Activated CD4-positive, alpha-beta memory T cell treated with anti-CD3 and anti-CD28 coated beads for 36 hours (primary cell): ENCODE measurements at regions not wholly inside any gene's neighbourhood (a gene's known extent, or its start where the extent isn't known, plus 50 kb on each side); places are given as distances from the start of the nearest gene placed in this dataset.

ENCODE experiments used
- CTCF ChIA-PET: fragments of 350-600 bp; sonication (Branson Sonifier 250); formaldehyde crosslinking; loops from one replicate; lab custom pipeline; 2021; ENCODE audit warnings: antibody characterized with exemption, inconsistent platforms; lab: Charles Lee
- POLR2A ChIA-PET: fragments of 350-600 bp; sonication (Branson Sonifier 250); formaldehyde crosslinking; loops from one replicate; lab custom pipeline; 2021; ENCODE audit warnings: antibody characterized with exemption; lab: Charles Lee
- DNase-seq: peaks from one replicate; pipeline ENCODE4 v3.0.0-alpha.2; 2020
- H3K27ac Mint-ChIP-seq: one replicate; pipeline ENCODE4 v1.8.0; 2021; ENCODE audit warnings: mixed read lengths
- H3K27me3 Mint-ChIP-seq: one replicate; pipeline ENCODE4 v1.8.0; 2021; ENCODE audit warnings: mixed read lengths
- H3K36me3 Mint-ChIP-seq: one replicate; pipeline ENCODE4 v1.8.0; 2021; ENCODE audit warnings: mixed read lengths
- H3K4me1 Mint-ChIP-seq: one replicate; pipeline ENCODE4 v1.8.0; 2021; ENCODE audit warnings: low read depth, mixed read lengths
- H3K4me3 Mint-ChIP-seq: one replicate; pipeline ENCODE4 v1.8.0; 2021; ENCODE audit warnings: mild to moderate bottlenecking, mixed read lengths
- H3K9me3 Mint-ChIP-seq: one replicate; pipeline ENCODE4 v1.8.0; 2021; ENCODE audit warnings: mixed read lengths
- intact Hi-C: fragments of 100-400 bp; cut with micrococcal nuclease; formaldehyde crosslinking; loops from one replicate; pipeline ENCODE4 v1.15.1; 2023

- no peaks in the 10 kb centered on the region for H3K4me1 Mint-ChIP-seq
- POLR2A ChIA-PET, result no interaction called here
- CTCF ChIA-PET, result no interaction called here
- intact Hi-C loops, result no loop called here
- H3K9me3 Mint-ChIP-seq, result peaks cover 4% of the 10 kb centered on the region
- no peaks in the 10 kb centered on the region for H3K36me3 Mint-ChIP-seq
- no peak overlapping the region for H3K4me3 Mint-ChIP-seq
- no peak overlapping the region for H3K27ac Mint-ChIP-seq
- H3K27me3 Mint-ChIP-seq, result peaks cover 2% of the 10 kb centered on the region
- DNase-seq, result no peak
These were observed 53.7 kb upstream of the MAGI1 start for GRCh38 chr3:66092175-66092995.
